H9 (cell line): ENCODE measurements at regions not wholly inside any gene's neighbourhood (a gene's known extent, or its start where the extent isn't known, plus 50 kb on each side); places are given as distances from the start of the nearest gene placed in this dataset.

ENCODE experiments used
- DNase-seq: peaks from one replicate; pipeline ENCODE4 v3.0.0-alpha.2; 2017
- H2AFZ ChIP-seq: one replicate; pipeline ENCODE4 v1.6.1; 2013; ENCODE audit warnings: mild to moderate bottlenecking, low read length, control low read depth, moderate library complexity
- H2AK5ac ChIP-seq: 2 replicates; pipeline ENCODE4 v1.6.1; 2013; ENCODE audit warnings: low read length, control low read depth, mixed read lengths; ENCODE audit not compliant: insufficient read length
- H2BK120ac ChIP-seq: one replicate; pipeline ENCODE4 v1.6.1; 2013; ENCODE audit warnings: low read depth, mild to moderate bottlenecking, low read length, control low read depth, inconsistent platforms; ENCODE audit not compliant: poor library complexity, severe bottlenecking
- H2BK12ac ChIP-seq: 2 replicates; pipeline ENCODE4 v1.6.1; 2013; ENCODE audit warnings: low read length, control low read depth, mixed read lengths, low read depth; ENCODE audit not compliant: insufficient read length
- H2BK15ac ChIP-seq: 2 replicates; pipeline ENCODE4 v1.6.1; 2013; ENCODE audit warnings: low read depth, low read length, control low read depth
- H2BK20ac ChIP-seq: one replicate; pipeline ENCODE4 v1.6.1; 2013; ENCODE audit warnings: low read depth, mild to moderate bottlenecking, low read length, control low read depth, inconsistent platforms; ENCODE audit not compliant: poor library complexity, severe bottlenecking
- H2BK5ac ChIP-seq: 2 replicates; pipeline ENCODE4 v1.6.1; 2013; ENCODE audit warnings: low read length, control low read depth, mixed read lengths; ENCODE audit not compliant: insufficient read length
- H3K14ac ChIP-seq: 2 replicates; pipeline ENCODE4 v1.6.1; 2013; ENCODE audit warnings: low read length, control low read depth; ENCODE audit not compliant: insufficient read depth
- H3K18ac ChIP-seq: 2 replicates; pipeline ENCODE4 v1.6.1; 2013; ENCODE audit warnings: low read depth, mild to moderate bottlenecking, mixed read lengths, low read length, control low read depth; ENCODE audit not compliant: insufficient read length
- H3K23ac ChIP-seq: 2 replicates; pipeline ENCODE4 v1.6.1; 2013; ENCODE audit warnings: low read length, control low read depth, mixed read lengths, low read depth; ENCODE audit not compliant: insufficient read length
- H3K23me2 ChIP-seq: 2 replicates; pipeline ENCODE4 v1.6.1; 2013; ENCODE audit warnings: low read depth, mild to moderate bottlenecking, mixed read lengths, low read length, control low read depth; ENCODE audit not compliant: insufficient read length, poor library complexity, severe bottlenecking
- H3K27ac ChIP-seq: 2 replicates; pipeline ENCODE4 v1.5.1; 2013; ENCODE audit warnings: low read length, control low read depth, mixed read lengths, low read depth; ENCODE audit not compliant: insufficient read length
- H3K27me3 ChIP-seq: 2 replicates; pipeline ENCODE4 v1.6.1; 2013; ENCODE audit warnings: low read length, control low read depth, inconsistent platforms; ENCODE audit not compliant: insufficient read depth
- H3K4ac ChIP-seq: 2 replicates; pipeline ENCODE4 v1.6.1; 2013; ENCODE audit warnings: low read depth, mild to moderate bottlenecking, control low read depth, inconsistent platforms, low read length, moderate library complexity
- H3K4me1 ChIP-seq: 2 replicates; pipeline ENCODE4 v1.6.1; 2013; ENCODE audit warnings: low read length, control low read depth, inconsistent platforms; ENCODE audit not compliant: insufficient read depth
- H3K4me2 ChIP-seq: 2 replicates; pipeline ENCODE4 v1.6.1; 2013; ENCODE audit warnings: low read length, control low read depth, mixed read lengths; ENCODE audit not compliant: insufficient read length, insufficient read depth
- H3K56ac ChIP-seq: 2 replicates; pipeline ENCODE4 v1.6.1; 2013; ENCODE audit warnings: low read depth, mild to moderate bottlenecking, mixed read lengths, low read length, control low read depth; ENCODE audit not compliant: insufficient read length
- H3K79me1 ChIP-seq: 2 replicates; pipeline ENCODE4 v1.6.1; 2013; ENCODE audit warnings: low read depth, mild to moderate bottlenecking, moderate library complexity, low read length, control low read depth, inconsistent platforms; ENCODE audit not compliant: insufficient read depth, poor library complexity, severe bottlenecking
- H3K79me2 ChIP-seq: 2 replicates; pipeline ENCODE4 v1.6.1; 2013; ENCODE audit warnings: low read length, control low read depth, inconsistent platforms; ENCODE audit not compliant: insufficient read depth
- H3K9ac ChIP-seq: 2 replicates; pipeline ENCODE4 v1.6.1; 2013; ENCODE audit warnings: low read length, control low read depth, mixed read lengths; ENCODE audit not compliant: insufficient read length; ENCODE audit errors: extremely low read depth
- H3K9me3 ChIP-seq: one replicate; pipeline ENCODE4 v1.6.1; 2013; ENCODE audit warnings: low read depth, low read length, inconsistent platforms; ENCODE audit not compliant: control insufficient read depth
- H3T11ph ChIP-seq: one replicate; pipeline ENCODE4 v1.6.1; 2013; ENCODE audit warnings: mild to moderate bottlenecking, low read length, control low read depth, inconsistent platforms
- H4K20me1 ChIP-seq: one replicate; pipeline ENCODE4 v1.6.1; 2013; ENCODE audit not compliant: control insufficient read depth, insufficient read length, insufficient read depth
- H4K5ac ChIP-seq: 2 replicates; pipeline ENCODE4 v1.6.1; 2013; ENCODE audit warnings: low read depth, mild to moderate bottlenecking, mixed read lengths, low read length, control low read depth; ENCODE audit not compliant: insufficient read length
- H4K8ac ChIP-seq: replicated peaks from 2 replicates; pipeline ENCODE4 v1.6.1; 2013; ENCODE audit warnings: low read length, control low read depth, mixed read lengths, low read depth; ENCODE audit not compliant: insufficient read length
- H4K91ac ChIP-seq: 2 replicates; pipeline ENCODE4 v1.6.1; 2013; ENCODE audit warnings: low read depth, mild to moderate bottlenecking, moderate library complexity, mixed read lengths, low read length, control low read depth; ENCODE audit not compliant: insufficient read length
- H3K27ac Mint-ChIP-seq, 3 experiments: 2 replicates in 2 of 3; 3 replicates in 1 of 3; pipeline ENCODE4 v1.8.0; 2020 to 2021; ENCODE audit warnings: mixed read lengths in 3 of 3, mild to moderate bottlenecking in 1 of 3, moderate library complexity in 1 of 3
- H3K27me3 Mint-ChIP-seq: 2 replicates; pipeline ENCODE4 v1.8.0; 2021; ENCODE audit warnings: low read depth, mild to moderate bottlenecking, moderate library complexity, mixed read lengths
- H3K36me3 Mint-ChIP-seq, 3 experiments: 2 replicates in 2 of 3; 3 replicates in 1 of 3; pipeline ENCODE4 v1.8.0; 2020 to 2021; ENCODE audit warnings: low read depth in 3 of 3, mixed read lengths in 3 of 3; ENCODE audit not compliant: insufficient read depth in 1 of 3
- H3K4me1 Mint-ChIP-seq, 2 experiments: 2 replicates each; pipeline ENCODE4 v1.8.0; 2020; ENCODE audit warnings: mixed read lengths in 2 of 2
- H3K4me3 Mint-ChIP-seq, 2 experiments: 2 replicates in 1 of 2; 3 replicates in 1 of 2; pipeline ENCODE4 v1.8.0; 2020 to 2021; ENCODE audit warnings: mild to moderate bottlenecking in 2 of 2, mixed read lengths in 2 of 2, moderate library complexity in 1 of 2
- H3K9me3 Mint-ChIP-seq, 2 experiments: 2 replicates in 1 of 2; 3 replicates in 1 of 2; pipeline ENCODE4 v1.8.0; 2020; ENCODE audit warnings: mild to moderate bottlenecking in 2 of 2, mixed read lengths in 2 of 2, moderate library complexity in 1 of 2
- CTCF ChIP-seq: fragments of 200-600 bp; sonication (generic); conservative IDR thresholded peaks from 3 replicates; pipeline ENCODE4 v1.8.0; 2021; ENCODE audit warnings: antibody characterized with exemption, mild to moderate bottlenecking
- WGBS: extraction: QIAGEN DNeasy Blood & Tissue Kit; methylation state at CpG from one replicate; pipeline ENCODE4 v1.1.7; 2013; ENCODE audit warnings: missing lambda C conversion rate, low lambda C conversion rate, mixed read lengths; ENCODE audit not compliant: insufficient read length; ENCODE audit errors: extremely low coverage; 5-methylcytosine and 5-hydroxymethylcytosine counted together

- H3K4me1 Mint-ChIP-seq: no peaks in the 10 kb centered on the region
These were observed 132.2 kb upstream of the FAM47B start for GRCh38 chrX:34810364-34810763.

More at GRCh38 chrX:34810364-34810763, 132.2 kb upstream of the FAM47B start:
- Histone ChIP-seq H3K18ac (no peak overlapping the region), H4K20me1 (no peaks in the 10 kb centered on the region), H2AFZ (no peak overlapping the region), H2AK5ac (no peak overlapping the region), H3K4me1 (no peaks in the 10 kb centered on the region), H3K79me1 (no peaks in the 10 kb centered on the region), H3K79me2 (no peaks in the 10 kb centered on the region), H2BK12ac (no peak overlapping the region), H4K91ac (no peak overlapping the region), H3K9ac (no peak overlapping the region), H2BK15ac (no peak overlapping the region), H2BK5ac (no peak overlapping the region), H3K4ac (no peak overlapping the region), H3K56ac (no peak overlapping the region), H3K23me2 (no peaks in the 10 kb centered on the region), H2BK120ac (no peak overlapping the region), H3K27me3 (no peaks in the 10 kb centered on the region), H4K5ac (no peak overlapping the region), H3T11ph (no peak overlapping the region), H3K14ac (no peak overlapping the region), H3K4me2 (no peak overlapping the region), H3K9me3 (no peaks in the 10 kb centered on the region), H2BK20ac (no peak overlapping the region), H4K8ac (no peak overlapping the region), H3K23ac (no peak overlapping the region), H3K27ac (no peak overlapping the region)
- no peak overlapping the region for H3K27ac Mint-ChIP-seq
- no peak for DNase-seq
- H3K9me3 Mint-ChIP-seq: peaks cover 0 to 33% of the 10 kb centered on the region in 2 experiments; a peak in 3 of 5 replicates
- WGBS: no CpG with 5 or more reads among the region's 2 CpGs
- no peaks in the 10 kb centered on the region for H3K27me3 Mint-ChIP-seq
- TF ChIP-seq CTCF: no peak
- H3K4me3 Mint-ChIP-seq: no peak overlapping the region
- peaks cover 0 to 2% (median 0%) of the 10 kb centered on the region in 3 experiments; a peak in 1 of 7 replicates for H3K36me3 Mint-ChIP-seq
